HG02763 (cell line): ENCODE measurements at regions not wholly inside any gene's neighbourhood (a gene's known extent, or its start where the extent isn't known, plus 50 kb on each side); places are given as distances from the start of the nearest gene placed in this dataset.

Source experiments
- ATAC-seq: cut with Tn5 transposase; IDR thresholded peaks from one replicate; pipeline ENCODE4 v1.9.1; 2021; ENCODE audit warnings: mild to moderate bottlenecking, moderate library complexity; ENCODE audit not compliant: unreplicated experiment

- ATAC-seq = no peak
Observed at GRCh38 chr6:33952016-33952415, 148.2 kb upstream of the MLN start.

DNA sequence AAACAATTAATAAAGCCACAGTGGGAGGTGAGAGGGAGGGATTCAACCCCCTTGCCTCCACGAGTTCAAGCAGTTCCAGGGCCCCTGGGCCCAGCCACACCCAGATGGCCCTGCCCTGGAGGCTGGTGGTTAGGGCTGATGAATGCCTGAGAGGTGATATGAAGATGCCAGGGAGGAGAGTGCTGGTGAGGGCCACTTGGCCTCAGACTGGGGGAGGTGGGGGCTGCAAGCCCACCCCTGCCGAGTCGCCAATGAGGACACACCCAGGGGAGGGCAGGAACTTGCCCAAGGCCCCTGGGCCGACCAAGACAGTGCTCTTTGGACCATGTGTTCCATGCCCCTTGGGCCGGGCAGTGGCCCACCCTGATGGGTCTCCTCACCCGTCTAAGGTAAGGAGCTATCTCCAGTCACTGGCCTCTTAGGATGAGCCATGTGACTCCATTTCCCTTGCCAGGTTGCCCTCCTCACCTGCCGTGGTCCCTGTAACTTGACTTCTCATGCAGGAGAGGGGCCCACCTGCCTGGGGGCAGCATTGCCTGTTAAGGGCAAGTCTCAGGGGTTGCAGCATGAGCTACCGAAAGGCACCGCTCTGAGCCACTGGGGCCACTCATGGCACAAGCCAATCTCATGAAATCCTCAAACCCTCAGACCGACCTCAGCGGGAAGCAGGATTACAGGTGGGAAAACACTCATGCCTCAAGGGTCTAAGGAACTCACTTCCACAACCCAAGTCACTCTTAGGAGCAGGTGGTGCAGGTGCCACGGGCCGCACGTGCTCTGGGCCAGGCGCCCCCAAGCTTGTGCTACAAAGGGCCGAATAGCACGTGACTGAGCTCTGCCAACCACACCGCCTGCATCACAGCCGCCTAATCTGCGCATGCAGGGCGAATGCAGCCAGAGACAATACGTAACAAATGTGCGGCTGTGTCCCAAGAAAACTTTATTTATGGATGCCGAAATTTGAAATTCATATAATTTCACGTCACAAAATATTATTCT lies 147.4 kb upstream of the MLN start:
- ATAC-seq = no peak

- ATAC-seq = no peak
Observed at GRCh38 chr6:33950472-33950881, 146.7 kb upstream of the MLN start.

DNA sequence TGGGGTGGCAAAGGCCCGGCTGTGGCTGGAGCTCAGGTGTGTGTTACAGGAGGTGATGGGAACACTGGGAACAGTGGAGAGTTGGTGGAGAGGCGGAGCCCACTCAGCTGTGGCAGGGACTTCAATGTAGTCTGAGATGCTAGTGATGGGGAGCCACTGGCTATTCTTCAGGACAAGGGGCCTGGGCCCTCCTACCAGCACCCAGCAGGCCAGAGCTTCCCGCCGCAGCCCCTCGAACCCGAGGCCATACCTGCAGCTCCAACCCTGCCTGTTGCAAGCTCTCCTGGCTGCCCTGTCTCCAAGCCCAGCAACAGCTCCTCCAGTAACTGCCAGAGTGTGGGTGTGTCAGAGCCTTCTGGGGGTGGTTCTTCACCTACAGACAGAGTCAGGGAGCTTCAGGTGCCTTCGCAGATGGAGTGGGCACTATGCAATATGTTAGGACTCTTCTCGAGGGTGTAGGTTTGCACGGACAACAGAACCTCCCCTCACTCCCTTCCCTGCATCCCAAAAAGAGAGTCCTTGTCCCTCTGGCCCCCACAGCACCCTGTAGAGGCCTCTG lies 146.2 kb upstream of the MLN start:
- ATAC-seq = no peak

- no peak for ATAC-seq
Observed at GRCh38 chr6:33949111-33949510, 145.3 kb upstream of the MLN start.

DNA sequence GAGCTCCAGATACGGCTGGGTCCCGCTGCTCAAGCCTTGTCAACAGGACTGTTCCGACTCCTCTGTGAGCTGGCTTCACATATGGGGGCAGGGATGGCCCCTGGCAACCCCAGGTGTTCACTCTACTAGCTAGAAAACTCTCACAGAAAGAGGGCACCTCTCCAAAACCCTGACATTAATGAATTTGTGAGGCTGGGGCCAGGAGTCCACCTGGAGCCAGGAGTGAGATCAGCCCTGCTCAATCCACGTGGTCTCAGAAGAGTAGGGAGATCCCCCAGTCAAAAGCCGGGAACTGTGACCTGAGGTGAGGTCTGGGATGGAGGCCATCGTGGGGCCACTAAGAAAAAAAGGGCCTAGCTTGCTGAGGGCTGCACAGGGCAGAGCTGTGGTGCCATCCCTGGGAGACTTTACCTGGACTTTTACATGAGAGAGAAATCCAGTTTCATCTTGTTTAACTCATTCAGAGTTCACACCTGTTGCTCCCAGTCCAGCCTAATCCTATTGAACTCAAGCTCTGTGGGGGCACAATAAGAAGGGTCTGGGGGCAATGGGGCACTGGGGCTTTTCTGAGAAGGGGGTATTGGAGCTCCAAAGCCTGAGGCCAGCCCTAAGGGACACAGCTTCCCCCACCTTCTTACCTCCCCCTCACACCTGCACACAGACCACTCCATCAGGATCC lies 144.3 kb upstream of the MLN start:
- ATAC-seq = no peak

DNA sequence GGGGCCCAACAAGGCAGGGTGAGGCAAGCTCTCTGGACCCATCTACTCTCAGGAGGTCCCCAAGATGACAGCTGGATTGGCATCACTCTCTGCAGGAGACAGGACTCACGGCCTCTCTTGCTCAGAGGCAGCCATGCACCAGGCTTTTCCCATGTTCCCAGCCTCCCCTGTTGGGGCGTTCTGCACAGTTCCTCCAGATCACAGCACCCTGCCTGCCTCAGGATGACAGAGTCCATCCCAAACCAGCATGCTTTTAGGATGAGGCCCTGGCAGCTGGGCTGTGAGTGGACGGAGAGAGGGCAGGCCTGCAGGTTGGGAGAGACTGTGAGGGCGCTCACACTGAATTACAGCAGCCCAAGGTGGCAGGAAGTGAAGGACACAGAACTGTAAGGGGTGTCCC lies 143.2 kb upstream of the MLN start:
- no peak for ATAC-seq

GRCh38 chr6:33945931-33946330 lies 142.1 kb upstream of the MLN start:
- no peak for ATAC-seq

- ATAC-seq = no peak
Observed at GRCh38 chr6:33944686-33945411, 141.0 kb upstream of the MLN start.

GRCh38 chr6:33936886-33937285 lies 133.1 kb upstream of the MLN start:
- ATAC-seq = no peak

GRCh38 chr6:33935439-33936080 lies 131.8 kb upstream of the MLN start:
- no peak for ATAC-seq

GRCh38 chr6:33934731-33935270 lies 131.0 kb upstream of the MLN start:
- no peak for ATAC-seq

- no peak for ATAC-seq
Observed at GRCh38 chr6:33933101-33933500, 129.3 kb upstream of the MLN start.

GRCh38 chr6:33931799-33932198 lies 128.0 kb upstream of the MLN start:
- ATAC-seq = no peak

DNA sequence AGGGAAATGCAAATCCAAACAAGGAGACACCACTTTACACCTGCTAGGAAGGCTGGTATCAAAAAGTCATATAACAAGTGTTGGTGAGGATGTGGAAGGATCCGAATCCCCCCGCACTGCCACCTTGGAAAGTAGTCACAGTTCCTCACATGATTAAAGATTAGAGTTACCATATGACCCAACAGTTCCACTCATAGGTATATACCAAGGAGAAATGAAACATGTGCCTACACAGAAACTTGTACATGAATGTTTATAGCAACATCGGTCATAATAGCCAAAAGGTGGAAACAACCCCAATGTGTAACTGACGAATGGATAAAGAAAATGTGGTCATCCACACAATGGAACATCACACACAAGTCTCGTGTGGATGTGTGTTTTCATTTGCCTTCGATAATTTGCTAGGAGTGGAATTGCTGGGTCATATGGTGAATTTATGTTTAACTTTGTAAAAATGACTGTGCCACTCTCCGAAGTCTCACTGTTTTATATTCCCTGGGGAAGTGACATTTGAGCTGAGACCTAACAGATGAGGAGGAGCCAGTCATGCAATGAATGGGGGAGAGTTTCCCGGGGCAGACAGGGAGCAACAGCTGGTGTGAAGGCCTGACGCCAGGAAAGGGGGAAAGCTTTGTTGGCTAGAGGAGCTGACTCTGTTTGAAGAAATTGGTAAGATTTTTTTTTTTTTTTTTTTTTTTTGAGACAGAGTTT lies 125.9 kb upstream of the MLN start:
- no peak for ATAC-seq

GRCh38 chr6:33927616-33928015 lies 123.8 kb upstream of the MLN start:
- no peak for ATAC-seq

DNA sequence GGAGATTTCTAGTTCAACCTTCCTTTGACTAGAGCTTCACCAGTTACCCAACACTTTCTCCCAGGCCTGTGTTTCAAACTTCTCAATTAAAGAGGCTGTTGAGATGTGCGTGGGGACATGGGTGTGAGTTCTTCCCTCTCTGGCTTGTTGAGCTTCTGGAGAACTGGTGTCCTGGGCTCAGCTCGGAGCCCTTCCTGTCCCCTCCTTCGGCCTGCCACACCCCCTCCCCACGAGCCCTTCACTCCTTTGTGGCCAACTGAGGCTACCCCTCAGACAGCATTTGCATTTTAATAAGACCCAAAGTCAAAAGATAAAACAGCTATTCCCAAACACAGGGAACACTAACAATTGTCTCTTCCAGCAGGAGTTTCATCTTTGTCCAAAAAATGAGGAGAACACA lies 123.3 kb upstream of the MLN start:
- no peak for ATAC-seq

GRCh38 chr6:33926451-33926850 lies 122.6 kb upstream of the MLN start:
- ATAC-seq = no peak

GRCh38 chr6:33925936-33926335 lies 122.1 kb upstream of the MLN start:
- no peak for ATAC-seq

GRCh38 chr6:33925210-33925609 lies 121.4 kb upstream of the MLN start:
- no peak for ATAC-seq
